Astrocyte (in vitro differentiated cells and primary cell): ENCODE measurements at regions not wholly inside any gene's neighbourhood (a gene's known extent, or its start where the extent isn't known, plus 50 kb on each side); places are given as distances from the start of the nearest gene placed in this dataset.

Experiments
- DNase-seq: peaks from one replicate; pipeline ENCODE4 v3.0.0-alpha.2; 2010; ENCODE audit warnings: low read depth
- FAIRE-seq: peaks from 2 replicates; lab custom pipeline; 2011; peaks lifted over from hg19 to GRCh38; lab: Jason Lieb, UNC
- H2AFZ ChIP-seq: 2 replicates; pipeline ENCODE4 v1.6.0; 2012; ENCODE audit warnings: low read depth, low read length, inconsistent platforms
- H3K27ac ChIP-seq: 2 replicates; pipeline ENCODE4 v1.5.1; 2011; ENCODE audit warnings: low read depth, low read length, inconsistent platforms
- H3K27me3 ChIP-seq: 2 replicates; pipeline ENCODE4 v1.6.0; 2011; ENCODE audit warnings: low read length, inconsistent platforms; ENCODE audit not compliant: insufficient read depth
- H3K36me3 ChIP-seq: 2 replicates; pipeline ENCODE4 v1.5.1; 2011; ENCODE audit warnings: low read length, inconsistent platforms; ENCODE audit not compliant: insufficient read depth
- H3K4me1 ChIP-seq: 2 replicates; pipeline ENCODE4 v1.5.1; 2011; ENCODE audit warnings: low read length, inconsistent platforms; ENCODE audit not compliant: insufficient read depth
- H3K4me2 ChIP-seq: 2 replicates; pipeline ENCODE4 v1.6.0; 2012; ENCODE audit warnings: low read length, inconsistent platforms
- H3K4me3 ChIP-seq: 2 replicates; pipeline ENCODE4 v1.5.1; 2011; ENCODE audit warnings: low read depth, mild to moderate bottlenecking, low read length, inconsistent platforms; ENCODE audit not compliant: insufficient read depth
- H3K79me2 ChIP-seq: 2 replicates; pipeline ENCODE4 v1.6.0; 2012; ENCODE audit warnings: mild to moderate bottlenecking, low read length, inconsistent platforms; ENCODE audit not compliant: insufficient read depth
- H3K9ac ChIP-seq: 2 replicates; pipeline ENCODE4 v1.6.0; 2012; ENCODE audit warnings: mild to moderate bottlenecking, low read length, inconsistent platforms
- H3K9me3 ChIP-seq: 2 replicates; pipeline ENCODE4 v1.5.1; 2012; ENCODE audit warnings: low read depth, mild to moderate bottlenecking, low read length, inconsistent platforms; ENCODE audit not compliant: insufficient read depth
- H4K20me1 ChIP-seq: 2 replicates; pipeline ENCODE4 v1.6.0; 2012; ENCODE audit warnings: low read length, inconsistent platforms; ENCODE audit not compliant: insufficient read depth
- H3K27ac Mint-ChIP-seq: one replicate; pipeline ENCODE4 v1.8.0; 2021; ENCODE audit warnings: mild to moderate bottlenecking, mixed read lengths; ENCODE audit not compliant: unreplicated experiment
- H3K27me3 Mint-ChIP-seq: one replicate; pipeline ENCODE4 v1.8.0; 2021; ENCODE audit warnings: low read depth, mixed read lengths; ENCODE audit not compliant: unreplicated experiment
- H3K36me3 Mint-ChIP-seq: one replicate; pipeline ENCODE4 v1.8.0; 2021; ENCODE audit warnings: low read depth, mixed read lengths; ENCODE audit not compliant: unreplicated experiment
- H3K4me1 Mint-ChIP-seq: one replicate; pipeline ENCODE4 v1.8.0; 2021; ENCODE audit warnings: low read depth, mixed read lengths; ENCODE audit not compliant: unreplicated experiment
- H3K4me3 Mint-ChIP-seq: one replicate; pipeline ENCODE4 v1.8.0; 2021; ENCODE audit warnings: mild to moderate bottlenecking, moderate library complexity, mixed read lengths; ENCODE audit not compliant: unreplicated experiment
- H3K9me3 Mint-ChIP-seq: one replicate; pipeline ENCODE4 v1.8.0; 2021; ENCODE audit warnings: mild to moderate bottlenecking, mixed read lengths; ENCODE audit not compliant: unreplicated experiment
- CTCF ChIP-seq: IDR thresholded peaks from 2 replicates; pipeline ENCODE4 v1.5.1; 2011; ENCODE audit warnings: low read depth, mild to moderate bottlenecking, inconsistent platforms, low read length, moderate library complexity; ENCODE audit not compliant: insufficient read depth
- EZH2 ChIP-seq: IDR thresholded peaks from 2 replicates; pipeline ENCODE4 v1.6.1; 2012; ENCODE audit warnings: mild to moderate bottlenecking, low read length, inconsistent platforms; ENCODE audit not compliant: insufficient read depth

GRCh38 chr3:19016851-19017250 lies 131.5 kb upstream of the KCNH8 start:
- H3K27me3 ChIP-seq = no peaks in the 10 kb centered on the region
- H3K9ac ChIP-seq = no peak overlapping the region
- TF ChIP-seq CTCF (no peak), EZH2 (no peak)
- no peak for DNase-seq
- Mint-ChIP-seq H3K27me3 (peaks cover 3% of the 10 kb centered on the region), H3K27ac (no peak overlapping the region), H3K9me3 (no peaks in the 10 kb centered on the region), H3K36me3 (no peaks in the 10 kb centered on the region), H3K4me3 (no peak overlapping the region), H3K4me1 (peaks cover 2% of the 10 kb centered on the region)
- H3K4me3 ChIP-seq = no peak overlapping the region
- H3K9me3 ChIP-seq = no peaks in the 10 kb centered on the region
- no peaks in the 10 kb centered on the region for H3K4me1 ChIP-seq
- H3K4me2 ChIP-seq = no peak overlapping the region
- H2AFZ ChIP-seq = no peak overlapping the region
- no peaks in the 10 kb centered on the region for H3K36me3 ChIP-seq
- no peak for FAIRE-seq
- H3K27ac ChIP-seq = no peak overlapping the region
- H4K20me1 ChIP-seq = no peaks in the 10 kb centered on the region
- no peaks in the 10 kb centered on the region for H3K79me2 ChIP-seq

DNA sequence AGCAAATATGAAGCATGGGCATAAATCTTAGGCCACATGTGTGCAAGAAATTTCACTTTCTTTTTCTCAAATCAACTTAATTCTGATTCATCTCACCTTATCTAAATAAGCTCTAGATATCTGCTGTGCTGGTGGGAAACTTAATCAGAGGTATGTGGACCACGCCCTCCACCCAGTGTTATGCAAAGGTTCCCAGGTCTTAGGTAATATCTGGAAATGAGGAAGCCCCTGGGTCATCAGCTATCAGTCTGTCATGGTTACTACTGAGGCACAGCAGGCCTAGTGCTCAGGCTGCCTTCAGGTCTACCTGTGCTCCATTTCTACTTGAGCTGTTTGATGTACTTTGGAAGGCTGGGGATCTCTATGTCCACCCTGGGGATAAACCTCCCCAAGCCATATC lies 134.4 kb upstream of the KCNH8 start:
- Histone ChIP-seq H3K36me3 (no peaks in the 10 kb centered on the region), H3K27ac (no peak overlapping the region), H3K4me1 (no peaks in the 10 kb centered on the region), H4K20me1 (no peaks in the 10 kb centered on the region), H2AFZ (no peak overlapping the region), H3K4me3 (no peak overlapping the region), H3K4me2 (no peak overlapping the region), H3K9ac (no peak overlapping the region), H3K27me3 (no peaks in the 10 kb centered on the region), H3K9me3 (no peaks in the 10 kb centered on the region), H3K79me2 (no peaks in the 10 kb centered on the region)
- FAIRE-seq (no peak), DNase-seq (no peak)
- H3K9me3 Mint-ChIP-seq = no peaks in the 10 kb centered on the region
- no peaks in the 10 kb centered on the region for H3K36me3 Mint-ChIP-seq
- H3K4me3 Mint-ChIP-seq = no peak overlapping the region
- TF ChIP-seq EZH2 (no peak), CTCF (no peak)
- H3K27me3 Mint-ChIP-seq = peaks cover 3% of the 10 kb centered on the region
- H3K4me1 Mint-ChIP-seq = peaks cover 2% of the 10 kb centered on the region
- no peak overlapping the region for H3K27ac Mint-ChIP-seq

GRCh38 chr3:19012846-19013245 lies 135.5 kb upstream of the KCNH8 start:
- DNase-seq = no peak
- H3K79me2 ChIP-seq = no peaks in the 10 kb centered on the region
- no peak overlapping the region for H3K4me2 ChIP-seq
- Mint-ChIP-seq H3K27me3 (no peaks in the 10 kb centered on the region), H3K4me3 (no peak overlapping the region), H3K9me3 (no peaks in the 10 kb centered on the region), H3K27ac (no peak overlapping the region), H3K36me3 (no peaks in the 10 kb centered on the region), H3K4me1 (peaks cover 2% of the 10 kb centered on the region)
- no peak overlapping the region for H2AFZ ChIP-seq
- H3K9ac ChIP-seq = no peak overlapping the region
- H3K4me1 ChIP-seq = no peaks in the 10 kb centered on the region
- H4K20me1 ChIP-seq = no peaks in the 10 kb centered on the region
- no peak overlapping the region for H3K27ac ChIP-seq
- TF ChIP-seq CTCF (no peak), EZH2 (no peak)
- no peak overlapping the region for H3K4me3 ChIP-seq
- FAIRE-seq = no peak
- no peaks in the 10 kb centered on the region for H3K9me3 ChIP-seq
- H3K27me3 ChIP-seq = no peaks in the 10 kb centered on the region
- no peaks in the 10 kb centered on the region for H3K36me3 ChIP-seq
